MCF 10A (cell line): ENCODE measurements at regions not wholly inside any gene's neighbourhood (a gene's known extent, or its start where the extent isn't known, plus 50 kb on each side); places are given as distances from the start of the nearest gene placed in this dataset.

ENCODE experiments used
- BruUV-seq: library from RNA; stranded (reverse); fragments of 400-500 nt; replicated peaks from 2 replicates; lab custom pipeline; 2021; lab: Mats Ljungman, UMichigan
- CTCF ChIA-PET: fragments of 300-600 bp; sonication (Branson Sonifier 250); formaldehyde crosslinking; extraction: SDS; loops from one replicate; lab custom pipeline; 2021; ENCODE audit warnings: antibody characterized with exemption, inconsistent platforms; lab: Yijun Ruan, JAX
- POLR2A ChIA-PET: fragments of 300-600, 350-650 bp; sonication (Branson Sonifier 250); formaldehyde crosslinking; extraction: SDS; loops from one replicate; lab custom pipeline; 2020; ENCODE audit warnings: antibody characterized with exemption, inconsistent platforms; lab: Yijun Ruan, JAX
- DNase-seq: peaks from one replicate; pipeline ENCODE4 v3.0.0-alpha.2; 2018; ENCODE audit not compliant: unreplicated experiment
- H3K27ac Mint-ChIP-seq: one replicate; pipeline ENCODE4 v1.8.0; 2022; ENCODE audit warnings: mild to moderate bottlenecking, low read depth, mixed read lengths; ENCODE audit not compliant: unreplicated experiment
- H3K27me3 Mint-ChIP-seq: one replicate; pipeline ENCODE4 v1.8.0; 2022; ENCODE audit warnings: mixed read lengths; ENCODE audit not compliant: insufficient read depth, unreplicated experiment
- H3K36me3 Mint-ChIP-seq: one replicate; pipeline ENCODE4 v1.8.0; 2022; ENCODE audit warnings: mild to moderate bottlenecking, moderate library complexity, mixed read lengths; ENCODE audit not compliant: insufficient read depth, unreplicated experiment
- H3K4me1 Mint-ChIP-seq: one replicate; pipeline ENCODE4 v1.8.0; 2022; ENCODE audit warnings: mixed read lengths; ENCODE audit not compliant: insufficient read depth, unreplicated experiment
- H3K4me3 Mint-ChIP-seq: one replicate; pipeline ENCODE4 v1.8.0; 2022; ENCODE audit warnings: mild to moderate bottlenecking, moderate library complexity, mixed read lengths; ENCODE audit not compliant: unreplicated experiment
- H3K9me3 Mint-ChIP-seq: one replicate; pipeline ENCODE4 v1.8.0; 2022; ENCODE audit warnings: mixed read lengths; ENCODE audit not compliant: unreplicated experiment
- CTCF ChIP-seq: fragments of 200-600 bp; IDR thresholded peaks from one replicate; pipeline ENCODE4 v1.8.0; 2022; ENCODE audit warnings: antibody characterized with exemption, mild to moderate bottlenecking; ENCODE audit not compliant: unreplicated experiment
- intact Hi-C: fragments of 100-400 bp; cut with micrococcal nuclease; formaldehyde crosslinking; loops from 2 replicates; pipeline ENCODE4 v1.14.1; 2022

GRCh38 chr14:34060651-34060999 lies 109.8 kb upstream of the EGLN3 start:
- DNase-seq = no peak
- no peaks in the 10 kb centered on the region for H3K27me3 Mint-ChIP-seq
- peaks cover 13% of the 10 kb centered on the region for H3K4me1 Mint-ChIP-seq
- peak overlapping the region; percentile 67 for H3K27ac Mint-ChIP-seq
- H3K4me3 Mint-ChIP-seq = peak overlapping the region; percentile 67
- TF ChIP-seq CTCF = no peak
- no peaks in the 10 kb centered on the region for H3K9me3 Mint-ChIP-seq
- H3K36me3 Mint-ChIP-seq = no peaks in the 10 kb centered on the region
- intact Hi-C loops = no loop called here
- POLR2A ChIA-PET = interaction anchor here (0.8 to 2.0 kb wide), 6 partner anchors 9 to 110 kb away, joined by 3 to 9 read pairs (median 6); partner anchors contain the start of gene EGLN3
- no TSS peak for BruUV-seq
- CTCF ChIA-PET = interaction anchor here (0.7 to 2.1 kb wide), 7 partner anchors 15 to 265 kb away, joined by 3 to 9 read pairs (median 4); no protein-coding TSS in a partner anchor

- H3K4me3 Mint-ChIP-seq = peak overlapping the region; percentile 67
- DNase-seq = peak; percentile 65
- intact Hi-C loops = no loop called here
- no TSS peak for BruUV-seq
- peak overlapping the region; percentile 67 for H3K27ac Mint-ChIP-seq
- peaks cover 13% of the 10 kb centered on the region for H3K4me1 Mint-ChIP-seq
- POLR2A ChIA-PET = interaction anchor here (0.6 to 2.0 kb wide), 8 partner anchors 9 to 1785 kb away, joined by 3 to 9 read pairs (median 4); partner anchors contain the start of gene EGLN3
- TF ChIP-seq CTCF = no peak
- no peaks in the 10 kb centered on the region for H3K27me3 Mint-ChIP-seq
- no peaks in the 10 kb centered on the region for H3K9me3 Mint-ChIP-seq
- CTCF ChIA-PET = interaction anchor here (0.6 to 2.1 kb wide), 13 partner anchors 10 to 266 kb away, joined by 3 to 9 read pairs (median 3); no protein-coding TSS in a partner anchor
- H3K36me3 Mint-ChIP-seq = no peaks in the 10 kb centered on the region
Measured at GRCh38 chr14:34059925-34060650, 109.2 kb upstream of the EGLN3 start.

DNA sequence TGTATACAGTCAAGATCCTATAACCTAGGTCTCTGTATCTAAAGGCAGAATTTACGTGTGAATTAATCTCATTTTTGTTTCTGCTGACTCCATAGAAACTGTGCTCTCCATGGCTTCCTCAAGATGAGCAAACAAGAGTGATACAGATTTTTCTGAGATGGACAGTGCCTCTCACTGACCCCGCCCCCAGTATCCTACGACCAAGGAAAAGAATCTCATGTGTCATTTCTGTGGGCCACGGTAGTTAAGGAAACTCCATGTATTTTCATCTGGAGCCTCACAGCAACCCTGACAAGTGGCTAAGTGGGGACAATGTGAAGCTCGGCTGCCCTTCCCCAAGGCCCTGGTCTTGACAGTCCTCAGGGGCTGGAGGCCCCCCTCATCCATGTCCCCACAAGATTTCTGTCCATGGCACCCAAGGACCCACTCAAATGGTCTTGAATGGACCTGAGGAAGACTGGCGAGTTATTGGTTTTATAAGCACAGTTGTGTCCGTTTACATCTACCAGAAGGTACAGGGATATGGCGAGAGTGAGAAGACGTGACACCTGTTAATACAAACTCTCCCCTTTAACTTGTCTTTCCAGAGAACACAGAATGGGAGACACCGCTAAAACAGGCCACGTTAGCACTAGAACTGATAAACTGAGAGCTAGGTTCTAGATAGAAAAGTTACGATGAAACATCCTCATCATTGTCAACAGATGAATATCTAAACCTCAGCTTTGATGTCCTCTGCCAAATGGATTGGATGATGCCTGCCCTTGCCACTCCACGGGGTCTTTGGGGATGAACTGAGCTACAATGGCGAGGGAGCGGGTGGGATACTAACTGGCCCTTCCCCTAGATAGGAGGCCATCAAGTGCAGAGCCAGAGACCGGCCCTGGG lies 108.4 kb upstream of the EGLN3 start:
- DNase-seq = no peak
- Mint-ChIP-seq H3K4me1 (peaks cover 11% of the 10 kb centered on the region), H3K27ac (no peak overlapping the region), H3K36me3 (no peaks in the 10 kb centered on the region), H3K27me3 (no peaks in the 10 kb centered on the region), H3K9me3 (no peaks in the 10 kb centered on the region), H3K4me3 (peak overlapping the region; percentile 67)
- intact Hi-C loops = no loop called here
- ChIA-PET CTCF (interaction anchor here (0.6 to 2.1 kb wide), 10 partner anchors 9 to 221 kb away, joined by 3 to 9 read pairs (median 3); no protein-coding TSS in a partner anchor), POLR2A (interaction anchor here (0.6 to 2.0 kb wide), 8 partner anchors 8 to 1784 kb away, joined by 3 to 9 read pairs (median 4); partner anchors contain the start of gene EGLN3)
- no peak for TF ChIP-seq CTCF
- BruUV-seq = TSS peak; percentile 31
